IMR-90 (cell line): ENCODE measurements at regions not wholly inside any gene's neighbourhood (a gene's known extent, or its start where the extent isn't known, plus 50 kb on each side); places are given as distances from the start of the nearest gene placed in this dataset.

Source experiments
- ATAC-seq: fragments of 200-7000 bp; cut with Tn5 transposase; 2 replicates; pipeline ENCODE4 v1.9.1; 2020; ENCODE audit warnings: low read depth, mild to moderate bottlenecking, moderate library complexity
- BruUV-seq: library from RNA; stranded (reverse); fragments of 400-500 nt; replicated peaks from 2 replicates; lab custom pipeline; 2021; lab: Mats Ljungman, UMichigan
- CTCF ChIA-PET: fragments of 300-600 bp; formaldehyde crosslinking; extraction: SDS; loops from one replicate; lab custom pipeline; 2021; ENCODE audit warnings: antibody characterized with exemption; lab: Yijun Ruan, JAX
- POLR2A ChIA-PET: fragments of 300-600 bp; sonication (Branson Sonifier 250); formaldehyde crosslinking; loops from one replicate; lab custom pipeline; 2022; ENCODE audit warnings: antibody characterized with exemption; ENCODE audit not compliant: unreplicated experiment; lab: Charles Lee
- DNase-seq: peaks from one replicate; pipeline ENCODE4 v3.0.0; 2013
- H2AFZ ChIP-seq: replicated peaks from 2 replicates; pipeline ENCODE3; 2013; ENCODE audit warnings: low read length, mild to moderate bottlenecking; ENCODE audit not compliant: poor library complexity
- H2AK5ac ChIP-seq: 2 replicates; pipeline ENCODE4 v1.6.1; 2013; ENCODE audit warnings: low read depth, low read length, inconsistent platforms
- H2AK9ac ChIP-seq: replicated peaks from 2 replicates; pipeline ENCODE3; 2013; ENCODE audit warnings: mild to moderate bottlenecking, low read depth, low read length, moderate library complexity; ENCODE audit not compliant: poor library complexity
- H2BK120ac ChIP-seq: 2 replicates; pipeline ENCODE4 v1.6.1; 2013; ENCODE audit warnings: low read depth, low read length, inconsistent platforms
- H2BK15ac ChIP-seq: 3 replicates; pipeline ENCODE4 v1.6.1; 2013; ENCODE audit warnings: low read depth, low read length, inconsistent platforms
- H2BK20ac ChIP-seq: 2 replicates; pipeline ENCODE4 v1.6.1; 2013; ENCODE audit warnings: low read depth, mild to moderate bottlenecking, inconsistent platforms, low read length, moderate library complexity
- H2BK5ac ChIP-seq: 2 replicates; pipeline ENCODE4 v1.6.1; 2013; ENCODE audit warnings: mild to moderate bottlenecking, low read depth, low read length, inconsistent platforms; ENCODE audit not compliant: poor library complexity, severe bottlenecking
- H3K14ac ChIP-seq: replicated peaks from 2 replicates; pipeline ENCODE4 v1.6.1; 2013; ENCODE audit warnings: low read depth, low read length, inconsistent platforms
- H3K18ac ChIP-seq: 2 replicates; pipeline ENCODE4 v1.6.1; 2013; ENCODE audit warnings: low read depth, low read length, control low read depth
- H3K23ac ChIP-seq: 2 replicates; pipeline ENCODE4 v1.6.1; 2013; ENCODE audit warnings: low read depth, low read length, inconsistent platforms
- H3K27ac ChIP-seq: 2 replicates; pipeline ENCODE4 v1.5.1; 2013; ENCODE audit warnings: mild to moderate bottlenecking, control low read depth, low read length; ENCODE audit not compliant: insufficient read depth
- H3K27me3 ChIP-seq: 2 replicates; pipeline ENCODE4 v1.6.1; 2013; ENCODE audit warnings: low read length; ENCODE audit not compliant: control insufficient read depth, insufficient read depth
- H3K36me3 ChIP-seq: 2 replicates; pipeline ENCODE4 v1.6.1; 2013; ENCODE audit warnings: low read length, mixed read lengths; ENCODE audit not compliant: control insufficient read depth, insufficient read depth
- H3K4ac ChIP-seq: 2 replicates; pipeline ENCODE4 v1.6.1; 2013; ENCODE audit warnings: low read depth, low read length, inconsistent platforms
- H3K4me1 ChIP-seq: 2 replicates; pipeline ENCODE4 v1.6.1; 2013; ENCODE audit warnings: low read length, mixed read lengths; ENCODE audit not compliant: control insufficient read depth, insufficient read depth
- H3K4me2 ChIP-seq: 2 replicates; pipeline ENCODE4 v1.6.1; 2013; ENCODE audit warnings: low read depth, mild to moderate bottlenecking, control low read depth, low read length, moderate library complexity
- H3K4me3 ChIP-seq: 2 replicates; pipeline ENCODE4 v1.5.1; 2013; ENCODE audit warnings: low read depth, mild to moderate bottlenecking, control low read depth, low read length, moderate library complexity; ENCODE audit not compliant: insufficient read depth
- H3K56ac ChIP-seq: 2 replicates; pipeline ENCODE4 v1.6.1; 2013; ENCODE audit warnings: low read length, inconsistent platforms; ENCODE audit not compliant: insufficient read depth; ENCODE audit errors: extremely low read depth
- H3K79me1 ChIP-seq, 2 experiments: 2 replicates each; pipeline ENCODE4 v1.6.1; 2013; ENCODE audit warnings: low read length in 2 of 2, inconsistent platforms in 1 of 2, low read depth in 1 of 2
- H3K9ac ChIP-seq: 2 replicates; pipeline ENCODE4 v1.6.1; 2013; ENCODE audit warnings: low read depth, low read length, control low read depth
- H3K9me1 ChIP-seq: 2 replicates; pipeline ENCODE4 v1.6.1; 2013; ENCODE audit warnings: low read length, inconsistent platforms; ENCODE audit not compliant: insufficient read depth
- H3K9me3 ChIP-seq: 2 replicates; pipeline ENCODE4 v1.6.1; 2013; ENCODE audit warnings: low read length; ENCODE audit not compliant: control insufficient read depth, insufficient read depth
- H4K20me1 ChIP-seq: 2 replicates; pipeline ENCODE4 v1.6.1; 2013; ENCODE audit warnings: low read length, inconsistent platforms; ENCODE audit not compliant: insufficient read depth
- H4K5ac ChIP-seq: 2 replicates; pipeline ENCODE4 v1.6.1; 2013; ENCODE audit warnings: mild to moderate bottlenecking, low read depth, low read length, control low read depth
- H4K8ac ChIP-seq, 2 experiments: 2 replicates each; pipeline ENCODE4 v1.6.1; 2013; ENCODE audit warnings: low read depth in 2 of 2, low read length in 2 of 2, control low read depth in 1 of 2, inconsistent platforms in 1 of 2
- H4K91ac ChIP-seq: 2 replicates; pipeline ENCODE4 v1.6.1; 2013; ENCODE audit warnings: low read depth, low read length, inconsistent platforms; ENCODE audit not compliant: insufficient read depth
- FOS ChIP-seq: fragments of 150-350 bp; IDR thresholded peaks from 2 replicates; pipeline ENCODE4 v1.6.1; 2016; ENCODE audit warnings: low read depth, low read length
- USF2 ChIP-seq: fragments of 150-350 bp; IDR thresholded peaks from 2 replicates; pipeline ENCODE4 v1.6.1; 2017; ENCODE audit warnings: mild to moderate bottlenecking, antibody characterized with exemption, low read length, low read depth
- whole genome bisulfite sequencing, 2 experiments: methylation state at CpG; one replicate each; pipeline versions ENCODE4 v1.1.5 to v1.1.7; 2013; ENCODE audit warnings: missing lambda C conversion rate in 2 of 2; ENCODE audit not compliant: insufficient read length in 1 of 2; ENCODE audit errors: extremely low coverage in 2 of 2; 5-methylcytosine and 5-hydroxymethylcytosine counted together
- dilution Hi-C: fragments of 300-500 bp; cut with HindIII; formaldehyde crosslinking; loops from one replicate; pipeline ENCODE4 v1.14.3; 2018; ENCODE audit warnings: low sequenced_read_pairs; ENCODE audit not compliant: unreplicated experiment
- in situ Hi-C: fragments of 300-500 bp; cut with MboI; formaldehyde crosslinking; loops from 3 replicates; pipeline ENCODE4 v1.14.3; 2019; ENCODE audit warnings: low sequenced_read_pairs, inconsistent platforms, mixed read lengths
- intact Hi-C: fragments of 100-400 bp; cut with micrococcal nuclease; formaldehyde crosslinking; loops from 2 replicates; pipeline ENCODE4 v1.10.0; 2022

- H2BK20ac ChIP-seq: peak overlapping the region; percentile 96
- H3K36me3 ChIP-seq: no peaks in the 10 kb centered on the region
- H2AFZ ChIP-seq: peak overlapping the region; percentile 89
- peak overlapping the region; percentile 72; the same call in 1 of the 3 replicates for H2BK15ac ChIP-seq
- H4K91ac ChIP-seq: peak overlapping the region; percentile 92
- H3K18ac ChIP-seq: peak overlapping the region; percentile 97
- in situ Hi-C loops: no loop called here
- H3K9me1 ChIP-seq: peaks cover 4% of the 10 kb centered on the region; the same call in 1 of the 2 replicates
- H2AK9ac ChIP-seq: peak overlapping the region; percentile 80
- no CpG with 5 or more reads among the region's 4 CpGs for WGBS, 2 experiments
- H3K9me3 ChIP-seq: no peaks in the 10 kb centered on the region
- ChIA-PET POLR2A (no interaction called here), CTCF (interaction anchor here (0.6 kb wide), 1 partner anchor 485 kb away, joined by 3 read pairs; no protein-coding TSS in a partner anchor)
- peak overlapping the region; percentile 94 for H3K4ac ChIP-seq
- no TSS peak for BruUV-seq
- no peaks in the 10 kb centered on the region for H3K27me3 ChIP-seq
- H3K27ac ChIP-seq: peak overlapping the region; percentile 99
- peak; percentile 67 for ATAC-seq
- H4K8ac ChIP-seq: peak overlapping the region; percentile 83 to 91
- peaks cover 8% of the 10 kb centered on the region for H3K4me1 ChIP-seq
- H3K79me1 ChIP-seq: no peaks in the 10 kb centered on the region
- H3K4me2 ChIP-seq: peak overlapping the region; percentile 74
- H4K20me1 ChIP-seq: no peaks in the 10 kb centered on the region
- DNase-seq: peak; percentile 88
- peak overlapping the region; percentile 99 for H2BK120ac ChIP-seq
- peak overlapping the region; percentile 89 for H2AK5ac ChIP-seq
- no peak overlapping the region for H3K4me3 ChIP-seq
- TF ChIP-seq USF2 (no peak), FOS (peak; percentile 66)
- H2BK5ac ChIP-seq: peak overlapping the region; percentile 88
- peak overlapping the region; percentile 69 for H3K14ac ChIP-seq
- H3K56ac ChIP-seq: peak overlapping the region; percentile 91
- peak overlapping the region; percentile 96 for H3K23ac ChIP-seq
- peak overlapping the region; percentile 88 for H4K5ac ChIP-seq
- dilution Hi-C loops: no loop called here
- peak overlapping the region; percentile 55; the same call in 1 of the 2 replicates for H3K9ac ChIP-seq
- intact Hi-C loops: no loop called here
These were observed 234.2 kb upstream of the SPOPL start for GRCh38 chr2:138267161-138267901.
